Nephron progenitor cell (in vitro differentiated cells): ENCODE measurements at regions not wholly inside any gene's neighbourhood (a gene's known extent, or its start where the extent isn't known, plus 50 kb on each side); places are given as distances from the start of the nearest gene placed in this dataset.

ENCODE experiments used
- DNase-seq: peaks from one replicate; pipeline ENCODE4 v3.0.0; 2021
- H3K27ac Mint-ChIP-seq: 2 replicates; pipeline ENCODE4 v1.8.0; 2021; ENCODE audit warnings: mild to moderate bottlenecking, moderate library complexity, mixed read lengths
- H3K27me3 Mint-ChIP-seq: 2 replicates; pipeline ENCODE4 v1.8.0; 2021; ENCODE audit warnings: mild to moderate bottlenecking, low read depth, mixed read lengths; ENCODE audit not compliant: poor library complexity
- H3K36me3 Mint-ChIP-seq: 2 replicates; pipeline ENCODE4 v1.8.0; 2021; ENCODE audit warnings: low read depth, mixed read lengths
- H3K4me1 Mint-ChIP-seq: 2 replicates; pipeline ENCODE4 v1.8.0; 2021; ENCODE audit warnings: mixed read lengths
- H3K4me3 Mint-ChIP-seq: 2 replicates; pipeline ENCODE4 v1.8.0; 2021; ENCODE audit warnings: mild to moderate bottlenecking, moderate library complexity, mixed read lengths
- H3K9me3 Mint-ChIP-seq: 2 replicates; pipeline ENCODE4 v1.8.0; 2021; ENCODE audit warnings: mild to moderate bottlenecking, moderate library complexity, mixed read lengths
- CTCF ChIP-seq: fragments of 200-600 bp; sonication (generic); IDR thresholded peaks from 2 replicates; pipeline ENCODE4 v1.5.0; 2021; ENCODE audit warnings: antibody characterized with exemption

DNA sequence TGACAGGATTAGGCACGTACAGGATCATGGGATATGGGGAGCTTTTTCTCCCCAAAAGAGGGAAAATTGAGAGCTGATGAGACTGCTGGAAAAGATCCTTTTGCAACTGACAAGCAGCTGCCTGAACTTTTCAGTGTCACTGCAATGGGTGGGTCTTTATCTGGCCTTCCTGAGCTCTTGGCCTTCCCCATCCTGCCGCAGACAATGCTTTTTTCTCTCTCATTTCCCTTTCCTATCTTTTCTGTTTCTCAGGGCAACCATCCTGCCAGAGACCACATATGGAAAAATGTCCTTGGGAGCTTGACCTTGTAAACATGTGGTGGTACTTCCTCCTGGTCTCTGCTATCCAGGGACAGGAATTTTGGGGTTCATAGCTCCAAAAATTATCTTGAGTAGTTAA, 75.8 kb downstream of the CALM1 start:
- no peak for TF ChIP-seq CTCF
- Mint-ChIP-seq H3K4me1 (no peaks in the 10 kb centered on the region), H3K27ac (no peak overlapping the region), H3K36me3 (no peaks in the 10 kb centered on the region), H3K9me3 (peaks cover 88% of the 10 kb centered on the region), H3K27me3 (peaks cover 6% of the 10 kb centered on the region), H3K4me3 (no peak overlapping the region)
- DNase-seq = no peak
